Dedifferentiated amniotic fluid mesenchymal stem cell (primary cell): ENCODE measurements at regions not wholly inside any gene's neighbourhood (a gene's known extent, or its start where the extent isn't known, plus 50 kb on each side); places are given as distances from the start of the nearest gene placed in this dataset.
"Not testable (repeated sequence)": the region's sequence is repeated elsewhere in the genome, so short reads cannot be mapped to it uniquely, and the experiment has no call there.

Experiments
- DNase-seq: peaks from one replicate; pipeline ENCODE4 v3.0.0-alpha.2; 2016; ENCODE audit errors: extremely low spot score

DNA sequence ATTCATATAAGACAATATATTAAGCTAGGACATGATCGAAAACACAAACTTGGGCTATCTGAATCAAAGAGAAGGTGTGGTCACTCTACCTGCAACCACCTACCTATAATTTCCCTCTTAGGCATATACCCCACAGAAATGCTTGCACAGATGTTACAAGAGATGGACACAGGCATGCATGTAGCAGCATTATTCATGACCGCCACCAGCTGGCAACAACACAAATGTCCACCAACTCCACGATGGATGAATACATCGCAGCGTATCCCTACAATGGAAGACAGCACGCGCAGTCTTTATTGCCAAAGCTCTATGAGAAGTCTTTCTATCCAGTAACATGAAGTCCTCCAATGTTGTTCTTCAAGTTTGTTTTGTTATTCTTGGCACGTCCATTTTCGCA, 90.8 kb downstream of the ARL4C start:
- DNase-seq: no peak

DNA sequence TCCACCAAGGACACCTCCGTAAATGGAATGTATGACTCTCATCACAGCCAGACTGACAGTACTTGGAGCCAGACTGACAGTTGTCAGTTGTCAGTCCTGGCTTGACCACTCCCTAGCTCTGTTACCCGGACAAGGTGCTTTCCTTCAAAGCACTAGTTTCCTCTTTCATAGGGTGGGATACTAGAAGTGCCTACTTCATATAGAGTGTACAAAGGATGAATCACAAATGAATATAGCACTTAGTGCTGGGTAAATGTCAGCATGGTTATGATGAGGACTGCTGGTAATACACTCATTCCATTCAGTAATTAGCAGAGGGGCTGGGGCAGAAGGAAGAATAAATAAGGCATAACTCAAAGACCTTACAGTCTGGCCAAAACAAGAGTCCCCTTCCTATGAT, 91.4 kb downstream of the ARL4C start:
- DNase-seq: no peak

DNA sequence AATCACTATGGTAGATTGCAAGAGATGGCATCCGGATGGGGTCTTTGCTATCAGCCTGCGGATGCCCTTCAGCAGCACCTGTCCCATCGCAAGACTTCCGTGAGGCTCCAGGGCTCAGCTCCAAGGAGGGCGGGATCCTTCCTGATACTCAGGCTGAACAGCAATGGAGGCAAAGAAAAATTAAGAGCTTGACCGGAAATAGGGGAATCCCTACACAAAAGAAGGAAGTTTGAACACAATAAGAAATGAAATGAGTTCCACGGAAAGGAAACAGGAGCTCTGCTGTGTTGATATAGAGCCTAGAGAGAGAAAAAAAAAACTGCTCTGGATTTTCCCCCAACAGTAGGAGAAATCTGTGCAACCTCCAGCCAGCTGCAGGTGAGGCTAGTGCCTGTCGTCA, 91.9 kb downstream of the ARL4C start:
- no peak for DNase-seq

DNA sequence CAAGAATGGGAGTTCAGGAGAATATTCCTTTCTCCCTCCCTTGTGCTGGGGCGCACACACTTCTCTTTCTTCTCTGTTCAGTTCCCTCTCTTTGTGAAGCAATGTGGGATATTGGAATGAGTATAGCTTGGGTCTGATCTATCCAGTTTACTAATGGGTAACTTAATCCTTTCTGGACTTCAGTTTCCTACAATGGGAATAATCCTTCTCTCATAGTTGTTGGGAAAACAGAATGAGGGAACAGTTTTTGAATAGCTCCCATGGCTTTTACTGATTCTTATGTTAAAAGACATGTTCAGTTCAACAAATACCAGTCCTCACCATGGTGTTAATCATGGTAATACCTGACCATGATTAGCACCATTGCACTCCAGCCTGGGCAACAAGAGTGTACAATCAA, 93.1 kb downstream of the ARL4C start:
- no peak for DNase-seq

DNA sequence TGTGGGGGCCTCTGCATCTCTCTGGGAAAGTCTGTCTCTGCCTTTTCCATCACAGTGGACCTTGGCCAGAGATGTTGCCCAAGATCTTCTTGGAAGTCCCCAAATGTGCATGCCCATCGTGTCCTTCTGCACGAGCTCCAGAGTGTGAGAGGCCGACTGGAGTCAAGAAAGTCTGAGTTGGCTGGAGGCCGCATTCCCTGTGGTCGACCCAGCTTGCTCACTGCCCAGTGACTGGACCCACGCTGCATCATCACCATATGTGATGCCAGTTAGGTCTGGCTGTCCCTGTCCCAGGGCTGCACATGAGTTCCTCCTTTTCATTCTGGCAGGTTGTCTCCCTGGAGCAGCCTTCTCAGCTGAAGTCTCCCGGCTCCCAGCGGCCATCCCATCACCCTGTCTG, 93.8 kb downstream of the ARL4C start:
- DNase-seq: no peak

- DNase-seq: no peak
Measured at GRCh38 chr2:234401426-234401825, 95.5 kb downstream of the ARL4C start.

GRCh38 chr2:234399451-234400246, 97.2 kb downstream of the ARL4C start:
- no peak for DNase-seq

DNA sequence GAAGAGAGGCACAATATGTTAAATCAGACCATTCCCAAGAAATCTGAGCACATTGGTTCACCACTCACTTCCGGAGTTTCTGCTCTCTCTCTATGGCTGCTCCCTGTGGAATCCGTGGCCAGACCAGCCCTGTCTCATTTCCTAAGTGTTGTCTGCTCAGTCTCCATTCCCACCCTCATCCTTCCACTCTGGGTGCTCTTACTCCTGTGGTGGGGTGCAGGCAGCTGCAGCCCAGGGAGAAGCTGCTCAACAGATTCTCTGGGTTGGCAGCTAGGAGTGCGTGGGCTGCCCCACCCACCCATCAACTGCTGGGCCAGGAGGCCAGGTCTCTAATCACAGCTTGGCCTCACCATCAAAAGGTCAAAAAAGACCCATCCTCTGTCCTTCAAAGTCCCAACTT, 98.3 kb downstream of the ARL4C start:
- no peak for DNase-seq

DNA sequence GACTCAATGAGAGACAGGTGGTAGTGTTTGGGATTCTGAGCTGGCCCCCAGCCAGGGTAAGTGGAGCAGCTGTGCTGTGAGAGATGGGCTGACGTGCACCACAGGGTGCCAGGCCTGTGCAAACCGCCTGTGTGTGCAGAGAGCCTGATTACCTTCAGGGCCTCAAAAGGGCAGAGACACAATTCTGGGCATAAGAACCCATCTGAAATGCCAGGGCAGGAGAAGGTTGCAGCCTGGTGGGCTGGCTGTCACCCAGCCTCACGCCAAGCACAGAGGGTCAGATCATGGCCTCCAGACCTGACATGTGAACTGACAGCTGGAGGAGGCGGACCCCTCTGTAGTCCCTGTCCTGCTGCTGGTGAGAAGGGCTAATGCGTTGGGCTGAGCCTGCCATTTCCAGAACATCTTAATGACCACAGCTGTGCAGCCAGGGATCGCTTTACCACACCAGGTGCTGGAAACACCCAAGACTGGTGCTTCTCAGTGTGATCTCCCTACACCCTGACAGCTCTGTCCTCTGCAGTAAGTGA, 100.9 kb downstream of the ARL4C start:
- DNase-seq: no peak

DNA sequence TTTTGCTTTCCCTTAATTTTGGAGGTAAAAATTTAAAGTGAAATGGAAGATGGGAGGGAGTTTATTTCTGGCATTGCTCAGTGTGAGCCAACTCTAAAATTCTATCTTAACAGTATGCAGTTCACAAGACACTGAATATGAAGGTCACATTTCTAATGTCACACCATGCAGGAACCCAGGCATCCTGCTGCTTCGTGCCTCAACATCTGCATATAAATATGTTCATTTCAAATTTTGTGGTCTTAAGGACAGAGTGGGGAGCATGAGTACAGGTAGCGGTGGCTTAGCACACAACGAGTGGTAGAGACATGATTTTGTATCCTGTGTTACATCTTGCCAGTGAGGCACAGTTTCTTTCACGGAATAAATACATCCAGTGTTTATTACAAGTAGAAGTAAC, 102.4 kb downstream of the ARL4C start:
- no peak for DNase-seq

- DNase-seq: no peak
Measured at GRCh38 chr2:234393354-234393753, 103.5 kb downstream of the ARL4C start.

GRCh38 chr2:234392041-234392615, 104.8 kb downstream of the ARL4C start:
- no peak for DNase-seq

- no peak for DNase-seq
Measured at GRCh38 chr2:234391625-234392024, 105.3 kb downstream of the ARL4C start.

GRCh38 chr2:234389661-234390060, 107.2 kb downstream of the ARL4C start:
- DNase-seq: not testable (repeated sequence)

DNA sequence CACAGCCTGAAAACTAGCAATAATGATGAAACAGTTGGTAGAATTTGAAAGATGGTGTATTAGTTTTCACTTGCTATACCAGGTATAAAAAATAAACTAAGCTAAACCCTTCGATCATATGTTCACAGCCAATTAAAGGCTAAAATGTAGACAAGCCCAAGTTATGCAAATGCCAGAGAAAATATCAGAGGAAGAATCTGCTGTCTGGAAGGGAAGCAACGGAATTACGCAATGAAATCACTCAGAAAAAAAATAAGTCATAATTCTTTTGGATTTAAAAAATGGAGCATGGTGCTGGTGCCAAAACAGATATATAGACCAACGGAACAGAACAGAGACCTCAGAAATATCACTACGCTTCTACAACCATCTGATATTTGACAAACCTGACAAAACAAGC, 108.3 kb downstream of the ARL4C start:
- no peak for DNase-seq

- DNase-seq: no peak
Measured at GRCh38 chr2:234386971-234387370, 109.9 kb downstream of the ARL4C start.

DNA sequence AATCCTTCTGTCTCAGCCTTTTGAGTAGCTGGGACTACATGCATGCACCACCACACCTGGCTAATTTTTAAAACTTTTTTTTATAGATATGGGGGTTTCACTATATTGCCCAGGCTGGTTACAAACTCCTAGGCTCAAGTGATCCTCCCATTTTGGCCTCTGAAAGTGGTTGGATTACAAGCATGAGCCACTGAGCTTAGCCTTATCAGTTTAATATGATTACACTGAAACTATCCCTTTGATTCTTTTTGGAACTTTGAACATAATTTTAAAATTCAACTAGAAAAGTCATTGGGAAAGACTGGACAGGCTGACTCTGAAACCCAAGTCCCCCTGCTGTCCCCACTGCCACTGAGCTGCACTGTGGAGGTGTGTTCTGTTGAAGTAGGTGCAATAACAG, 114.8 kb downstream of the ARL4C start:
- DNase-seq: no peak

GRCh38 chr2:234378958-234379357, 117.9 kb downstream of the ARL4C start:
- not testable (repeated sequence) for DNase-seq

GRCh38 chr2:234378440-234378839, 118.4 kb downstream of the ARL4C start:
- peak; percentile 71 for DNase-seq

DNA sequence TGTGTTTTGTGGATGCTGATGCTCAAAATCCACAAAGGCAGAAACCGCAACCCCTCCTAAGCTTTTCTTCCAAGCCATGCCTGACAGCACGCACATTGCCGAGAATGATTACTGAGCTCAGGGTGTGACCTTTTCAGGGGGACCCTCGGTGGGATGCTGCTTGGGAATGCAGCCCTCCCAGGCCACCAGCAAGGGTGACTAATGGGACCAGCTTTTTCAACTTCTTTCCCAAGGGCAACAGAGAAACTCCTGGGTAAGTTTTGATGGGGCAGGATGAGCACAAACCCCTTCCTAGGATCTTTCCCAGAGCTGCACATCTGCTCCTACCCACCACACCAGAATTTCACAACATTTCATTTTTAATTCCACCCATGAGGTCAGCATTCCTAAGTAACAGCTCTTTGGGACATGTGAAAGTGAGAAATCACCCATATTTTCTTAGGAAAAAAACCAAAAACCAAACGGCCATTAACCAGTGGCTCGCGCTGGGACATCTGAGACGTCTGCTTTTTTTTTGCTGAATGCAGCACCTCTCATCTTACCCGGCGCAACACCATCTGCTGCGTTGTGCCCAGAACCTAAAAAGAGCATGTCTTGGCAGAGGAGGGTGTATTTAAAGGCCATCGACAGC, 119.0 kb downstream of the ARL4C start:
- DNase-seq: peak; percentile 70

- DNase-seq: no peak
Measured at GRCh38 chr2:234376229-234376628, 120.7 kb downstream of the ARL4C start.

- DNase-seq: no peak
Measured at GRCh38 chr2:234375176-234375880, 121.6 kb downstream of the ARL4C start.
